Posterior vena cava (tissue), 2 donors: ENCODE measurements at regions not wholly inside any gene's neighbourhood (a gene's known extent, or its start where the extent isn't known, plus 50 kb on each side); places are given as distances from the start of the nearest gene placed in this dataset.

Experiments used
- DNase-seq: peaks from one replicate; pipeline ENCODE4 v3.0.0-alpha.2; 2020; ENCODE audit warnings: low spot score
- intact Hi-C, 2 donors: fragments of 100-400 bp; cut with DNase I; formaldehyde crosslinking; loops; one replicate each; pipeline versions ENCODE4 v1.14.1 to v1.14.2; 2022 to 2023
- donor health status: DM: yes; HTN: yes; CAD: no.
- donor health status: DM: yes; HTN: yes; CAD: no.

- DNase-seq, result no peak
- intact Hi-C loops, result no loop called here
Observed at GRCh38 chr13:95440441-95441088, 112.0 kb upstream of the CLDN10 start.

- intact Hi-C loops, result no loop called here
- DNase-seq, result no peak
Observed at GRCh38 chr13:95441326-95441725, 111.2 kb upstream of the CLDN10 start.

- intact Hi-C loops, result no loop called here
- DNase-seq, result no peak
Observed at GRCh38 chr13:95444006-95444730, 108.4 kb upstream of the CLDN10 start.

GRCh38 chr13:95445131-95445530 is 107.4 kb upstream of the CLDN10 start:
- intact Hi-C loops, result no loop called here

GRCh38 chr13:95447814-95448213 is 104.7 kb upstream of the CLDN10 start:
- intact Hi-C loops, result no loop called here
- no peak for DNase-seq

More at GRCh38 chr13:95445131-95445530, 107.4 kb upstream of the CLDN10 start:
- DNase-seq, result no peak

GRCh38 chr13:95451656-95452055 is 100.9 kb upstream of the CLDN10 start:
- DNase-seq, result no peak
- intact Hi-C loops, result no loop called here

GRCh38 chr13:95452375-95452774 is 100.1 kb upstream of the CLDN10 start:
- DNase-seq, result no peak
- intact Hi-C loops, result no loop called here

- DNase-seq, result no peak
- intact Hi-C loops, result no loop called here
Observed at GRCh38 chr13:95455782-95456181, 96.7 kb upstream of the CLDN10 start.

- intact Hi-C loops, result no loop called here
- DNase-seq, result no peak
Observed at GRCh38 chr13:95456815-95457214, 95.7 kb upstream of the CLDN10 start.

- no peak for DNase-seq
- intact Hi-C loops, result no loop called here
Observed at GRCh38 chr13:95457294-95457693, 95.2 kb upstream of the CLDN10 start.

- intact Hi-C loops, result no loop called here
Observed at GRCh38 chr13:95462801-95463200, 89.7 kb upstream of the CLDN10 start.

GRCh38 chr13:95463531-95463930 is 89.0 kb upstream of the CLDN10 start:
- no peak for DNase-seq
- intact Hi-C loops, result no loop called here

More at GRCh38 chr13:95462801-95463200, 89.7 kb upstream of the CLDN10 start:
- no peak for DNase-seq

- DNase-seq, result no peak
- intact Hi-C loops, result no loop called here
Observed at GRCh38 chr13:95470574-95471366, 81.8 kb upstream of the CLDN10 start.

GRCh38 chr13:95471960-95472359 is 80.6 kb upstream of the CLDN10 start:
- no peak for DNase-seq
- intact Hi-C loops, result no loop called here

GRCh38 chr13:95474992-95475391 is 77.5 kb upstream of the CLDN10 start:
- intact Hi-C loops, result no loop called here
- no peak for DNase-seq

GRCh38 chr13:95477187-95477586 is 75.3 kb upstream of the CLDN10 start:
- no peak for DNase-seq
- intact Hi-C loops, result no loop called here

GRCh38 chr13:95479731-95480130 is 72.8 kb upstream of the CLDN10 start:
- intact Hi-C loops, result no loop called here
- no peak for DNase-seq

GRCh38 chr13:95480131-95480545 is 72.4 kb upstream of the CLDN10 start:
- no peak for DNase-seq
- intact Hi-C loops, result no loop called here

GRCh38 chr13:95480791-95481780 is 71.4 kb upstream of the CLDN10 start:
- intact Hi-C loops, result no loop called here
- no peak for DNase-seq
